GM21619 (cell line): ENCODE measurements at regions not wholly inside any gene's neighbourhood (a gene's known extent, or its start where the extent isn't known, plus 50 kb on each side); places are given as distances from the start of the nearest gene placed in this dataset.

ENCODE experiments used
- ATAC-seq: cut with Tn5 transposase; IDR thresholded peaks from one replicate; pipeline ENCODE4 v1.9.1; 2021; ENCODE audit not compliant: unreplicated experiment

GRCh38 chr3:152051501-152052404 lies 178.3 kb downstream of the SUCNR1 start:
- ATAC-seq, result peak; percentile 69

GRCh38 chr3:152053866-152054265 lies 180.4 kb downstream of the SUCNR1 start:
- no peak for ATAC-seq

DNA sequence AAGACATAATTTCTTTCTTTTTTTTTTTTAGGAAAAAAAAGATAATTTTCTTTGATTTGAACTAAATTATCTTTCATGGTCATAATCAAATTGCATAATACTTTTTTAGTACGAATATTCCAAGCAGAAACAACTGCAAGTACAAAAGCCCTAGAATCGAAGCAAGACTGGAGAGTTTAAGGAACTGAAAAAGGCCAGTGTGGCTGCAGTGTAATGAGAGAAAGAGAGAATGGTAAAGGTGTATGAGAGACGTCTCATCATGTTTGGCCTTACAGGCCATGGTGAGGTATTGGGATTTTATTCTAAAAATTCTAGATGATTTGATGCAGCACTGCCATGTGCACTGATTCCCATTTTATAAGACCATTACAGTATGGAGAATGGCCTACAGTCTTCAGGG lies 180.9 kb downstream of the SUCNR1 start:
- peak; percentile 51 for ATAC-seq

DNA sequence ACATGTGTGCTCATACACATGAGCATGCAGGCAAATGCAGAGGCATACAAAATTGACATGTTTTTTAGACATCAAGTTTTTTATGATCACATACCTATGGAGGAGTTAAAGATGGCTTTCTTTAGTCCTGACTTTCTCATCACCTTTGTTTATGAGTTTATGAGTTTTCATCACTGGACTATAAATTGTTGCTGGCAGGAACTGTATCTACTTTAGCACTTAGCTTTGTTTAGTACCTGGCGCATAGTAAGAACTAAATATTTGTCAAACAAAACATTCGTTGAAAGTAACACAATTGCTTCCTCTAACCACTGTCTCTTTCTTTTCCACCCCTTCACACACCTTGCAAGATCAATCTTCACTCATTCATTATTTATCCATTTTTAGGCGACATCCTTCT lies 182.6 kb downstream of the SUCNR1 start:
- ATAC-seq, result no peak

- ATAC-seq, result no peak
Measured at GRCh38 chr3:152056481-152056880, 183.0 kb downstream of the SUCNR1 start.

DNA sequence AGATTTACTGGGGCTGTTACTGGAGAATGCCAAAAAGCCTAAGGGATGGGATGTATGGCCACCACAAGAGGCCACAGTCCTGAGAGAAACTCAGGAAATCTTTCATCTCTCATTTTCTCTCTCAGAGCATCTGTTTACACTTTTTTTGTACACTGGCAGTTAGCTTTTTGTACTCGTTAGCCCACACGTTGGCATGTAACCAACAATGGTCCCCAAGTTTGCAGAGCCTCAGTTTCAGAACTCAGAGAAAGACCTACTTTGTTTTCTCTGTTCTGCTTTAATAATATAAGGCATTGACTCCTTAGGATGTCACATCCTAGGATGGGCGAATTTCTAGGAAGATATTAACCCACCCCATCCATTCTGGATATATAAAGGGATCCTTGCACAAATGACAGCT lies 183.5 kb downstream of the SUCNR1 start:
- no peak for ATAC-seq

DNA sequence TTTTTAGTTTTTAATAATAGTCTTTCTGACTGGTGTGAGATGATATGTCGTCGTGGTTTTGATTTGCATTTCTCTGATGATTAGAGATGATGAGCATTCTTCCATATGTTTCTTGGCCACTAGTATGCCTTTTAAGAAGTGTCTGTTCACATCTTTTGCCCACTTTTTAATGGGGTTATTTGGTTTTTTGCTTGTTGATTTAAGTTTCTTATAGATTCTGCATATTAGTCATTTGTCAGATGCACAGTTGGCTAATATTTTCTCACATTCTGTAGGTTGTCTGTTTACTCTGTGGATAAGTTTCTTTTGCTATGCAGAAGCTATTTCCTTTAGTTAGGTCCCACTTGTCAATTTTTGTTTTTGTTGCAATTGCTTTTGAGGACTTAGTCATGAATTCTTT lies 185.4 kb downstream of the SUCNR1 start:
- ATAC-seq, result no peak

GRCh38 chr3:152060701-152061100 lies 187.3 kb downstream of the SUCNR1 start:
- ATAC-seq, result no peak

DNA sequence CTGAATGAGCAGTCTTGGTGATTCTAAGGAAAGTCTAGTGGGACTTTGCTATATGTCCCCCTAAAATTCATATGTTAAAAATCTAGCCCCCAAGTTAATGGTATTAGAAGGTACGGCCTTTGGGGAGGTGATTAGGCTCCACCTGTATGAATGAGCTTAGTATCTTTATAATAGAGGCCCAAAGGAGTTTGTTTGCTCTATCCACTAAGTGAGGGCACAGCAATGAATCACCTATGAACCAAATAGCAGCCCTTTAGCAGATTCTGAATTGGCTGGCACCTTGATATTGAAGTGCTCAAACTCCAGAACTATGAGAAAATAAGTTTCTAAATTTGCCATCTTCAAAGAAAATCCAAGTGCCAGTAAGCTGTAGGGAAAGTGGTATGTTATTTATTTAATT lies 187.9 kb downstream of the SUCNR1 start:
- no peak for ATAC-seq

DNA sequence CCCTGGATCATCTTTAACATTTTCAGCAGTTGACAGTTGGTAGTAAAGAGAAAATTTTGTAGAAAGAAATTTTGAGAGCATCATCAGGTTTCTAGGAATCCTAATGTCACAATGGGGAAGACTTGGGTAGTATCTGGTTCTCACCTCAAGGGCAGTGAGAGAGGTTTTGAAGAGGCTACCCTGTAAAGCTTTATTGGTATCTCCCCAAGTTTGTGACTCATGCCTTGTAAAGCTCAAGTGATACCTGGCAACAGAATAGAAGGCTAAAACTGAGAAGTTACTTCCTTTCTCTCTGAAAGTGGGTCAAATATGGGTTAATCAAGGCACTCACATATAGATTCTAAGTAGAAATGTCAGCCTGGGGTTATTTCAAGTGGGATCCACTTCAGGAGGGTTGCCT lies 196.4 kb downstream of the SUCNR1 start:
- no peak for ATAC-seq

GRCh38 chr3:152071315-152071714 lies 197.4 kb upstream of the MBNL1 start:
- ATAC-seq, result no peak

DNA sequence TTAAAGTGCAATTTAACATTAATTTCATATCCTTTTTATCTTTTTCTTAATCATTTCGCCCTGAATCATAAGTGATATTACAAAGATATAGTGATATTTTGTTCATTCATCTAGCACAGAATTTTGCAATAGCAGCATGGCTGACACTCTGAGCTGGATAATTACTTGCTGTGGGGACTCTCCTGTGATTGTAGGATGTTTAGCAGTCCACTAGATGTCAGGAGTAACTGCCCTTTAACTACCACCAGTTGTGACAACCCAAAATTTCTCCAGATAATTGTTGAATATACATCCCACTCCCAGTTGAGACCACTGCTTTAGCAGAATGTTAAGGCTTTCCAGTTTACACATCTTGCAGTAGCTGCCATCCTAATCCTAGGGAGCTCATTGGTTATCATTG lies 196.8 kb upstream of the MBNL1 start:
- ATAC-seq, result no peak

DNA sequence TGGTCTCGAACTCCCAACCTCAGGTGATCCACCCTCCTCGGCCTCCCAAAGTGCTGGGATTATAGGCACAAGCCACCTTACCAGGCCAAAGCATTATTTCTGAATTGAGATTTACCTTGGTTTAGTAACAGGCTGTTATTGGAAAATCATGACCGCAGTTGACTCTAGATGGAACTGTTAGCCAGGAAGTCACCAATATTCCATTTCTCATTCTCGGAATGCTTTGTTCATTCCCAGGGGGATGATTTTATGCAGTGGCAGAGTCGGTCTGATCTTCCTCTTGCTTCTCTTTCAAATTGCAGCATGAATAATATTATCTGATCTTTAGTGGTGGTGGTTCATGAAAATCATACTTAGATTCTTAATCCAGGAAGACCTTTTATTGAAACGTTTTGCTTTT lies 195.5 kb upstream of the MBNL1 start:
- no peak for ATAC-seq

GRCh38 chr3:152076148-152076547 lies 192.6 kb upstream of the MBNL1 start:
- no peak for ATAC-seq

DNA sequence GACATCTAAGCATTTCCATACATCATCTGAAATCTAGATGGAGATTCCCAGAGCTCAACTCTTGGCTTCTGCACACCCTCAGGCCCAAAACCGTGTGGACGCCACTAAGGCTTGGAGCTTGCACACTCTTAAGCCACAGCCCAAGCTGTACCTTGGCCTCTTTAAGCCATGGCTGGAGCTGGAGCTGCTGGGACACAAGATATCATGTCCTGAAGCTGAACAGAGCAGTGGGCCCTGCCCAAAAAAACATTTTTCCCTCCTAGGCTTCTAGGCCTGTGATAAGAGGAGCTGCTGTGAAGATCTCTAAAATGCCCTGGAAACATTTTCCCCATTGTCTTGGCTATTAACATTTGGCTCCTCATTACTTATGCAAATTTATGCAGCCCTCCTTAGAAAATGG lies 188.7 kb upstream of the MBNL1 start:
- no peak for ATAC-seq

DNA sequence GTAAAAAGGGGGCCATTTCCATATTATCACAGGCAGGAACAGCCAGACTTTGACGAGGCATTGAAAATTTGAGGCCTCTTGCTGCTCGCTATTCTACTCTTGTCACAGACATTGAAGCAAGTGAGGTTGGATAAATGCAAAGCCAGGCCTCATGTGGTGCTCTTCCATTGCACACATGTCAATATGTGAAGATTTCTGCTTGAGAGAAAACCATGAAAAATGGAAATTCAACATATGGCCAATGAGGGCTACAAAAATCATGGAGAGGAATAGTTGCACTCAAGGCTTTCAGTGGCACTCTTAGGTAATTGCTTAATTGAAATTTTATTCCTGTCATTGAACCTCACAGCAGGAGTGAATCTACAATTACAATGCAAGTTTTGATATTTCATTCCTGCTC lies 185.6 kb upstream of the MBNL1 start:
- no peak for ATAC-seq

- no peak for ATAC-seq
Measured at GRCh38 chr3:152084441-152085158, 184.1 kb upstream of the MBNL1 start.

GRCh38 chr3:152087153-152087552 lies 181.6 kb upstream of the MBNL1 start:
- ATAC-seq, result no peak

GRCh38 chr3:152089528-152089927 lies 179.2 kb upstream of the MBNL1 start:
- ATAC-seq, result no peak

DNA sequence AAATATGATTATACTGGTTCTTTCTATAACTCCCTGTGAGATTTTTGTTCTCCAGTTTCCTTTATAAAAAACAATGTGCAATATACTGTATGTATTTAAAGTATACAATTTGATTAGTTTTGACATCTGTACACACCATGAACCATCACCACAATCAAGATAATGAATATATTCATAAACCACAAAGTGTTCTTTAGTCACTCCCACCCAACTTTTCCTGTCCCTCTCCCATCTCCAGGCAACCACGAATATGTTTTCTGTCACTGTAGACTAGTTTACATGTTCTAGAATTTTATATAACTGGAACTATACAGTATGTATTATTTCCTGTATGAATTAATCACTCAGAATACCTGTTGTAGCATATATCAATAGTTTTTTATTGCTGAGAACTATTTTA lies 177.0 kb upstream of the MBNL1 start:
- no peak for ATAC-seq

- no peak for ATAC-seq
Measured at GRCh38 chr3:152093901-152094300, 174.8 kb upstream of the MBNL1 start.

GRCh38 chr3:152094406-152094805 lies 174.3 kb upstream of the MBNL1 start:
- no peak for ATAC-seq
